ENCODE measurements at regions not wholly inside any gene's neighbourhood (a gene's known extent, or its start where the extent isn't known, plus 50 kb on each side); places are given as distances from the start of the nearest gene placed in this dataset.

DNA sequence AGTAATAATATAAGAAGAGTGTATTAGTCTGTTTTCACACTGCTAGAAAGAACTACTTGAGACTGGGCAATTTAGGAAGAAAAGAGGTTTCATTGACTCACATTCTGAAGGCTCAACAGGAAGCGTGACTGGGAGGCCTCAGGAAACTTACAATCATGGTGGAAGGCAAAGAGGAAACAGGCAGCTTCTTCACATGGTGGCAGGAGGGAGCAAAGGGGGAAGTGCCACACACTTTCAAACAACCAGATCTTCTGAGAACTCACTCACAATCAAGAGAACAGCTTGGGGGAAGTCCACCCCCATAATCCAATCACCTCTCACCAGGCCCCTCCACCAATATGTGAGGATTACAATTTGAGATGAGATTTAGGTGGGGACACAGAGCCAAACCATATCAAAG is 212.5 kb upstream of the HDAC9 start:
- Histone ChIP-seq H3K36me3 (replicated peaks) (no peaks in the 10 kb centered on the region), H3K27me3 (replicated peaks) (no peaks in the 10 kb centered on the region), H3K4me3 (ENCODE audit: low read depth, low read length) (no peak overlapping the region), H3K27ac (no peak overlapping the region)
- no peak for DNase-seq
- in situ Hi-C loops (cut with HindIII; ENCODE audit: low pct_ligation_motif_present, low sequenced_read_pairs): no loop called here
- TF ChIP-seq, protein P1, sequence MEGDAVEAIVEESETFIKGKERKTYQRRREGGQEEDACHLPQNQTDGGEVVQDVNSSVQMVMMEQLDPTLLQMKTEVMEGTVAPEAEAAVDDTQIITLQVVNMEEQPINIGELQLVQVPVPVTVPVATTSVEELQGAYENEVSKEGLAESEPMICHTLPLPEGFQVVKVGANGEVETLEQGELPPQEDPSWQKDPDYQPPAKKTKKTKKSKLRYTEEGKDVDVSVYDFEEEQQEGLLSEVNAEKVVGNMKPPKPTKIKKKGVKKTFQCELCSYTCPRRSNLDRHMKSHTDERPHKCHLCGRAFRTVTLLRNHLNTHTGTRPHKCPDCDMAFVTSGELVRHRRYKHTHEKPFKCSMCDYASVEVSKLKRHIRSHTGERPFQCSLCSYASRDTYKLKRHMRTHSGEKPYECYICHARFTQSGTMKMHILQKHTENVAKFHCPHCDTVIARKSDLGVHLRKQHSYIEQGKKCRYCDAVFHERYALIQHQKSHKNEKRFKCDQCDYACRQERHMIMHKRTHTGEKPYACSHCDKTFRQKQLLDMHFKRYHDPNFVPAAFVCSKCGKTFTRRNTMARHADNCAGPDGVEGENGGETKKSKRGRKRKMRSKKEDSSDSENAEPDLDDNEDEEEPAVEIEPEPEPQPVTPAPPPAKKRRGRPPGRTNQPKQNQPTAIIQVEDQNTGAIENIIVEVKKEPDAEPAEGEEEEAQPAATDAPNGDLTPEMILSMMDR (IDR thresholded peaks at IDR 0.05; ENCODE audit: low read depth, low read length, missing control alignments): no peak

DNA sequence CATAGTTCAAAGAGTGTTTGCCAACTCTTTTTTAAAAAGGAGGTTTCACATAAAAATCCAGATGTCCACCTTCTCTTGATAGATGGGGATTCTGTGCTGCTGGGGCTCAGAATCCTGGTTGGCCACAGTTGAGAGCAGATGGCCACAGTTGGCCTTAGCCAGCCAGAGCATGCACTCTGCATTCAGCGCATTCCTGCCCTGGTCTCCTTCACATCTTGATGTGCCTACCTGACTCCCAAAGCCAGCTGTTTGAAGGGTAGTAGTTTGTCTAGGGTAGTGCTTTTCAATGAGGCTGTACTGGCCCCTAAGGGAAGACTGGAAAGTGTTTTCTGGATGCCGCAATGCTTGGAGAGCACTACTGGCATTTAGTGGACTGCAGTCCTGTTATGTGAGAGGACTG is 208.1 kb upstream of the HDAC9 start:
- Histone ChIP-seq H3K27me3 (replicated peaks) (no peaks in the 10 kb centered on the region), H3K4me3 (ENCODE audit: low read depth, low read length) (no peak overlapping the region), H3K27ac (no peak overlapping the region), H3K36me3 (replicated peaks) (no peaks in the 10 kb centered on the region)
- DNase-seq: no peak
- TF ChIP-seq, protein P1 (IDR thresholded peaks at IDR 0.05; ENCODE audit: low read depth, low read length, missing control alignments): no peak
- in situ Hi-C loops (cut with HindIII; ENCODE audit: low pct_ligation_motif_present, low sequenced_read_pairs): no loop called here

DNA sequence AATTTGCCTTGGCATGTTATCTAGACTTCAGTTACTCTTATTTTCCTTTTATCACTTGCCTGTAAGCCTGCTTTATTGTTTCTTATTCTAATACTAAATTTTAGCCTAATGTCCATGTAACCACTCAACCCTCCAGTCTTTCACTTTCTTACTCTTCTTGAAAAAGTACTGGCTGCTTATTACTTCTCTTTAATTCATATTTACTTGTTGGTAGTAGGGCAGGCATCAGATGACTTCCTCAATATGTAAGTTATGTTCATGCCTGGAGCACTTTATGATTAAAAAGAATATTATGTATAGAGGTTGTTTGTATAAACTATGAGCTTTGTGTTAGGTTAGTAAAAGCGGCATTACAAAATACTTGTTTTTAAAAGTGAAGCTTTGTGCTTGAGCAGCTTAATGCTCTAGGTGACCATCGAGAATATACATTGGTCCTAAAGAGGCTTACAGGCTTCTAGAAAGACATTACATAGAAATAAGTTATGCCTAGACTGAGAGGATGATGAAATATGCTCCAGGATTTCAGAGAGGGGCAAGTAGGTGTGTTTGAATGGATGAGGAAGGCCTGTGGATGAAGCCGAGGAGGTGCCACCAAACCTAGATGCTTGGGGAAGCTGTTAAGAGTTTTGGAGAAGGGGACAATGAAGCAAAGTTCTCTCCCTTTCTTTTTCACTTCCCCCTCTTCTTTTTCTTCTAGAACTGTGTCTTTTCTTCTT is 207.1 kb upstream of the HDAC9 start:
- TF ChIP-seq, protein P1 (IDR thresholded peaks at IDR 0.05; ENCODE audit: low read depth, low read length, missing control alignments): no peak
- in situ Hi-C loops (cut with HindIII; ENCODE audit: low pct_ligation_motif_present, low sequenced_read_pairs): no loop called here
- DNase-seq: no peak
- H3K27ac ChIP-seq: no peak overlapping the region
- no peaks in the 10 kb centered on the region for H3K27me3 ChIP-seq (replicated peaks)
- H3K36me3 ChIP-seq (replicated peaks): no peaks in the 10 kb centered on the region
- no peak overlapping the region for H3K4me3 ChIP-seq (ENCODE audit: low read depth, low read length)

DNA sequence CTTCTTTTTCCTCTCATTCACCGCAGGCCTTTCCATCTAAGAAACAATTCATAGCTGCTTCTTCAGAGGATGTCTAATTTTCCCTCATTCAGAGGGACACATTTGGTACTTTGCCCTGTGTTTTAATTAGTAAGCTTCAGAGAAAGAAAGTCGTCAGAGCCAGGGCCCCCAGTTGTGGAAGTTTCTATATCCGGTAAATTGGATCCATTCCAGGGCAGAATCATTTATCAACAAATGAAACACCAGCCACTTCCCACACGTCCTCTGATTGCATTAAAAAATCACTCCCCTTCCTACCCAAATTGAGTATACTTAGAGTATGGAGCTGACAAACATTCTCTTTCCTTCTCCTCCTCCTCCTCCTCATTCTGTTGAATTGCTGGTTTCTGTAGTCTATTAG is 205.8 kb upstream of the HDAC9 start:
- TF ChIP-seq, protein P1 (IDR thresholded peaks at IDR 0.05; ENCODE audit: low read depth, low read length, missing control alignments): no peak
- H3K27me3 ChIP-seq (replicated peaks): no peaks in the 10 kb centered on the region
- DNase-seq: no peak
- in situ Hi-C loops (cut with HindIII; ENCODE audit: low pct_ligation_motif_present, low sequenced_read_pairs): no loop called here
- H3K4me3 ChIP-seq (ENCODE audit: low read depth, low read length): no peak overlapping the region
- no peaks in the 10 kb centered on the region for H3K36me3 ChIP-seq (replicated peaks)
- H3K27ac ChIP-seq: no peak overlapping the region

DNA sequence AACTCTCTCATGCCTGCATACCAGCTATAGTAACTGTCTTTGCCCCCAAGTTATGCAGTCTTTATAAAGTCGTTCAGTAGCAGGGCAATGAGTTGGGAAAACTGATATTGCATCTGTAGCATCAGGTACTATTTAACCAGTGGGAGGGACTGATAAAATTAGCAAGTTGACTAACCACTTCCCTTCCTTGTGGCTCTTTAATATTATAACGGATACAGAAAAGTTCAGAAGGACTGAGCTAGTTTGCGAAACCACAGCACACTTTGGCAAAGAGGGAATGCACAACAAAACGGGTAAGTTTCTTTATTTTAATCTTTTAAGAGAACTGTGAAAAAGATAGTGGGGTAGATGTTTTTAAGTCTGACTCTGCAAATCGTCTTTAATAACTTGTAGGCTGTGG is 205.3 kb upstream of the HDAC9 start:
- TF ChIP-seq, protein P1 (IDR thresholded peaks at IDR 0.05; ENCODE audit: low read depth, low read length, missing control alignments): no peak
- Histone ChIP-seq H3K4me3 (ENCODE audit: low read depth, low read length) (no peak overlapping the region), H3K27ac (no peak overlapping the region), H3K27me3 (replicated peaks) (no peaks in the 10 kb centered on the region), H3K36me3 (replicated peaks) (no peaks in the 10 kb centered on the region)
- no peak for DNase-seq
- in situ Hi-C loops (cut with HindIII; ENCODE audit: low pct_ligation_motif_present, low sequenced_read_pairs): no loop called here

DNA sequence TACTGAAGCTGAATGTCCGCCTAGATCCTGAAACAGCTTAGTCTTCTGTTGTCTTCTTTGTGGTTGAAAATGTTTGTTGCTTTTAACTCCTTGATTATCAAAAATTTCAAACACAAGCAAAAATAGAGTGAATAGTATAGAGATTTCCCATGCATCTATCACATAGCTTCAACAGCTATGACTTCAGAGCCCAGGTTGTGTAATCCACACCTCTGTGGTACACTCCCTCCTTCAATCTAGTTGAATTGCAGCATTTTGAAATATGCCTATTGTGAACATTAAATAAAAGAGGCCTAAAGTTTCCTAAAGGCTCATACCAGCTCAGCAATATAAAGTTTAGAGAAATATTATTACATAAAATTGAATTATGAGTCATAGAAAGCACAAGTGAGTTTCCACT is 204.7 kb upstream of the HDAC9 start:
- in situ Hi-C loops (cut with HindIII; ENCODE audit: low pct_ligation_motif_present, low sequenced_read_pairs): no loop called here
- no peak for DNase-seq
- no peaks in the 10 kb centered on the region for H3K36me3 ChIP-seq (replicated peaks)
- H3K27me3 ChIP-seq (replicated peaks): no peaks in the 10 kb centered on the region
- H3K27ac ChIP-seq: no peak overlapping the region
- TF ChIP-seq, protein P1 (IDR thresholded peaks at IDR 0.05; ENCODE audit: low read depth, low read length, missing control alignments): no peak
- no peak overlapping the region for H3K4me3 ChIP-seq (ENCODE audit: low read depth, low read length)
